Neural cell (in vitro differentiated cells): ENCODE measurements at regions not wholly inside any gene's neighbourhood (a gene's known extent, or its start where the extent isn't known, plus 50 kb on each side); places are given as distances from the start of the nearest gene placed in this dataset.

ENCODE experiments used
- CTCF ChIP-seq: fragments of 450-650 bp; IDR thresholded peaks from 2 replicates; pipeline ENCODE4 v1.5.1; 2014; ENCODE audit warnings: antibody characterized with exemption, mild to moderate bottlenecking, moderate library complexity; ENCODE audit not compliant: poor library complexity, severe bottlenecking
- EZH2 ChIP-seq: fragments of 200-600, 300-800 bp; shearing (Covaris generic), sonication (generic); IDR thresholded peaks from 2 replicates; pipeline ENCODE4 v1.6.1; 2014; ENCODE audit warnings: antibody characterized with exemption, low read length, borderline replicate concordance, mild to moderate bottlenecking; ENCODE audit not compliant: insufficient read depth, poor library complexity, severe bottlenecking
- POLR2AphosphoS5 ChIP-seq: IDR thresholded peaks from 2 replicates; pipeline ENCODE4 v1.6.1; 2012

GRCh38 chr5:121171361-121171760, 680.3 kb upstream of the FTMT start:
- TF ChIP-seq CTCF (no peak), POLR2AphosphoS5 (no peak), EZH2 (no peak)
